ENCODE measurements at regions not wholly inside any gene's neighbourhood (a gene's known extent, or its start where the extent isn't known, plus 50 kb on each side); places are given as distances from the start of the nearest gene placed in this dataset.

GRCh38 chr16:82298472-82298871 lies 128.4 kb upstream of the MPHOSPH6 start (continued):
- TF ChIP-seq SMAD3 (CRISPR knock-in tag; IDR thresholded peaks at IDR 0.05; ENCODE audit: borderline replicate concordance): no peak

GRCh38 chr16:82295290-82296201 lies 125.5 kb upstream of the MPHOSPH6 start:
- POLR2A ChIA-PET: no interaction called here
- no peak overlapping the region for H3K4me3 Mint-ChIP-seq
- CTCF ChIA-PET: interaction anchor here (0.8 kb wide), 1 partner anchor 32 kb away, joined by 3 read pairs; no protein-coding TSS in a partner anchor
- no peaks in the 10 kb centered on the region for H3K9me3 Mint-ChIP-seq
- no peak for DNase-seq (ENCODE audit: low spot score)
- H3K27ac Mint-ChIP-seq: 0 out of 2 replicates have a peak overlapping the region, but pooled peaks have one; percentile 4
- H3K4me1 Mint-ChIP-seq: peaks cover 5% of the 10 kb centered on the region
- no peak for ATAC-seq
- no peaks in the 10 kb centered on the region for H3K36me3 Mint-ChIP-seq
- TF ChIP-seq HMGXB4 (CRISPR knock-in tag; IDR thresholded peaks at IDR 0.05): no peak
- TF ChIP-seq FOXK1 (CRISPR knock-in tag; IDR thresholded peaks at IDR 0.05): no peak
- TF ChIP-seq CBFB (CRISPR knock-in tag; IDR thresholded peaks at IDR 0.05; ENCODE audit: low read depth): no peak
- no peak for TF ChIP-seq ELF4 (CRISPR knock-in tag; IDR thresholded peaks at IDR 0.05; ENCODE audit: low read depth)
- TF ChIP-seq NR2C2 (CRISPR knock-in tag; IDR thresholded peaks at IDR 0.05): no peak
- no peak for TF ChIP-seq PRDM15 (CRISPR knock-in tag; IDR thresholded peaks at IDR 0.05)
- no peak for TF ChIP-seq ERG (CRISPR knock-in tag; IDR thresholded peaks at IDR 0.05)
- no peak for TF ChIP-seq ZBTB43 (CRISPR knock-in tag; IDR thresholded peaks at IDR 0.05)
- TF ChIP-seq ZNF423 (CRISPR knock-in tag; IDR thresholded peaks at IDR 0.05): no peak
- TF ChIP-seq ZNF121 (CRISPR knock-in tag; IDR thresholded peaks at IDR 0.05): no peak
- no peak for TF ChIP-seq ZNF263 (CRISPR knock-in tag; IDR thresholded peaks at IDR 0.05; ENCODE audit: low read depth)
- TF ChIP-seq ZNF425 (CRISPR knock-in tag; conservative IDR thresholded peaks at IDR 0.05): no peak
- TF ChIP-seq USF1 (CRISPR knock-in tag; IDR thresholded peaks at IDR 0.05): no peak
- no peak for TF ChIP-seq MXD4 (CRISPR knock-in tag; IDR thresholded peaks at IDR 0.05; ENCODE audit: borderline replicate concordance)
- TF ChIP-seq GABPB1 (CRISPR knock-in tag; IDR thresholded peaks at IDR 0.05): no peak
- TF ChIP-seq ATF1 (CRISPR knock-in tag; IDR thresholded peaks at IDR 0.05): no peak
- TF ChIP-seq ZNF317 (CRISPR knock-in tag; IDR thresholded peaks at IDR 0.05; ENCODE audit: borderline replicate concordance, low read depth): no peak
- H3K27me3 Mint-ChIP-seq (ENCODE audit: low read depth): no peaks in the 10 kb centered on the region
